MM.1S (cell line): ENCODE measurements at regions not wholly inside any gene's neighbourhood (a gene's known extent, or its start where the extent isn't known, plus 50 kb on each side); places are given as distances from the start of the nearest gene placed in this dataset.

ENCODE experiments used
- DNase-seq: peaks from one replicate; pipeline ENCODE4 v3.0.0-alpha.2; 2015
- H2AFZ ChIP-seq: fragments of 300-600 bp; sonication (generic); 2 replicates; pipeline ENCODE4 v1.6.0; 2016; ENCODE audit warnings: antibody characterized with exemption, low read length
- H3F3A ChIP-seq: fragments of 300-600 bp; sonication (generic); 2 replicates; pipeline ENCODE4 v1.6.1; 2016; ENCODE audit warnings: mild to moderate bottlenecking, antibody characterized with exemption, low read length, moderate library complexity, mixed read lengths; ENCODE audit not compliant: insufficient read depth
- H3K27ac ChIP-seq: fragments of 300-600 bp; sonication (generic); 2 replicates; pipeline ENCODE4 v1.5.1; 2016; ENCODE audit warnings: mild to moderate bottlenecking, low read length
- H3K27me3 ChIP-seq: fragments of 300-600 bp; sonication (generic); replicated peaks from 2 replicates; pipeline ENCODE4 v1.6.0; 2016; ENCODE audit warnings: low read length; ENCODE audit not compliant: insufficient read depth
- H3K36me3 ChIP-seq: fragments of 300-600 bp; sonication (generic); replicated peaks from 2 replicates; pipeline ENCODE4 v1.6.1; 2016; ENCODE audit warnings: mild to moderate bottlenecking, low read length, mixed read lengths; ENCODE audit not compliant: insufficient read depth
- H3K4me1 ChIP-seq: fragments of 300-600 bp; sonication (generic); 2 replicates; pipeline ENCODE4 v1.6.1; 2016; ENCODE audit warnings: low read length, mixed read lengths
- H3K4me2 ChIP-seq: fragments of 300-600 bp; sonication (generic); 2 replicates; pipeline ENCODE4 v1.6.0; 2016; ENCODE audit warnings: low read depth, low read length
- H3K4me3 ChIP-seq: fragments of 300-600 bp; sonication (generic); 2 replicates; pipeline ENCODE4 v1.5.1; 2016; ENCODE audit warnings: low read length, mixed read lengths
- H3K79me2 ChIP-seq: fragments of 300-600 bp; sonication (generic); 2 replicates; pipeline ENCODE4 v1.6.1; 2016; ENCODE audit warnings: mixed run types, low read length, mixed read lengths
- H3K9ac ChIP-seq: fragments of 300-600 bp; sonication (generic); 2 replicates; pipeline ENCODE4 v1.6.1; 2016; ENCODE audit warnings: low read length, mixed read lengths
- H3K9me2 ChIP-seq: fragments of 300-600 bp; sonication (generic); replicated peaks from 2 replicates; pipeline ENCODE4 v1.6.1; 2016; ENCODE audit warnings: mild to moderate bottlenecking, low read length, mixed read lengths; ENCODE audit not compliant: insufficient read depth
- H3K9me3 ChIP-seq: fragments of 300-600 bp; sonication (generic); replicated peaks from 2 replicates; pipeline ENCODE4 v1.6.1; 2016; ENCODE audit warnings: mild to moderate bottlenecking, low read length, mixed read lengths; ENCODE audit not compliant: insufficient read depth
- H4K20me1 ChIP-seq: fragments of 300-600 bp; sonication (generic); 2 replicates; pipeline ENCODE4 v1.6.1; 2016; ENCODE audit warnings: mild to moderate bottlenecking, low read length, moderate library complexity, mixed read lengths; ENCODE audit not compliant: insufficient read depth
- EZH2 ChIP-seq: fragments of 300-600 bp; sonication (generic); optimal IDR thresholded peaks from 2 replicates; pipeline ENCODE3; 2017; ENCODE audit warnings: low read depth, mild to moderate bottlenecking, antibody characterized with exemption, low read length, mixed read lengths
- EZH2phosphoT487 ChIP-seq: fragments of 300-600 bp; sonication (generic); IDR thresholded peaks from 2 replicates; pipeline ENCODE4 v1.6.1; 2018; ENCODE audit warnings: antibody characterized with exemption, low read length
- TF ChIP-seq, protein P1 (sequence below): fragments of 300-600 bp; sonication (generic); IDR thresholded peaks from 2 replicates; pipeline ENCODE4 v1.5.1; 2016; ENCODE audit warnings: antibody characterized with exemption, low read length, mixed read lengths

DNA sequence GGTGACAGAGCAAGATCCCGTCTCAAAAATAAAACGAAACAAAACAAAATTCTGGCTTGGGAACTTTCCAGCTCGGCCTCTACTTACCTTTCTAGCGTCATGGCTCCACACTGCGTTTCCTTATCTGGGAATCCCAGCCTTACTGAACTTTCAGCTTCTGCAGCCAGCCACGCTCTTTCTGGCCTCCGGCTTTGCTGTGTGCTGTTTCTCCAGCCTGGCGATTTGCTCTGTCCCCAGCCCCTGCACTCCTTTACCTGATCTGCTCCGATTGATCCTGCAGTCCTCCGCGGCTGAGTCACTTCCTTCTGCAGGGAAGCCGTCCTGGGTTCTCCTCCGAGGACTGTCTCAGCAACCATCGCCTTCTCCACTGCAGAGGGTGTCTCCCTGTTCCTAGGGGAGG lies 71.0 kb upstream of the FAM171A1 start:
- Histone ChIP-seq H3K9ac (no peak overlapping the region), H4K20me1 (no peaks in the 10 kb centered on the region), H3K27ac (no peak overlapping the region)

DNA sequence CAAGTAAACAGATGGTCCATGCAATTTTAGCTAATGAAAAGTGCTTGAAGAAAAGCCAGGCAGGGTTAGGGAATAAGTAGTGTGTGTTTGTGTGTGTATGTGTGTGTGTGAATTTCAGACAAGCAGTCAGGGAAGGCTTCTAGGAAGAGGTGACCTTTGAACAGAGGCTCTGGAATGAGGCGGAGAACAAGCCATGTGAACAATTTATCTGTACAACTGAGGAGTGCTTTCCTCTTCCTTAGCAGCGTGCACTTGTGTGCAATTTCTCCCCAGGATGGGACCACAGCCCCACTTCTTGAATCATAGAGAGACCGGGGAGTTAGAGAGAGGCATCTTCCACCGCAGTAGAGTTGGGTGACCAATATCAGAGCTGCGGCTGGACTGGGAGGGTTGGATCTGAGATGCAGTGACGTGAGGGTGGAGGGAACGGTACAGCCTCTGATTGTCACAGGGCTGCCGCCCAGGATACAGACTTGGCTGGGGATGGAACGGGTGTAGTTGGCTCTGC lies 69.2 kb upstream of the FAM171A1 start:
- TF ChIP-seq EZH2phosphoT487 (no peak), EZH2 (no peak)
- TF ChIP-seq, protein P1, sequence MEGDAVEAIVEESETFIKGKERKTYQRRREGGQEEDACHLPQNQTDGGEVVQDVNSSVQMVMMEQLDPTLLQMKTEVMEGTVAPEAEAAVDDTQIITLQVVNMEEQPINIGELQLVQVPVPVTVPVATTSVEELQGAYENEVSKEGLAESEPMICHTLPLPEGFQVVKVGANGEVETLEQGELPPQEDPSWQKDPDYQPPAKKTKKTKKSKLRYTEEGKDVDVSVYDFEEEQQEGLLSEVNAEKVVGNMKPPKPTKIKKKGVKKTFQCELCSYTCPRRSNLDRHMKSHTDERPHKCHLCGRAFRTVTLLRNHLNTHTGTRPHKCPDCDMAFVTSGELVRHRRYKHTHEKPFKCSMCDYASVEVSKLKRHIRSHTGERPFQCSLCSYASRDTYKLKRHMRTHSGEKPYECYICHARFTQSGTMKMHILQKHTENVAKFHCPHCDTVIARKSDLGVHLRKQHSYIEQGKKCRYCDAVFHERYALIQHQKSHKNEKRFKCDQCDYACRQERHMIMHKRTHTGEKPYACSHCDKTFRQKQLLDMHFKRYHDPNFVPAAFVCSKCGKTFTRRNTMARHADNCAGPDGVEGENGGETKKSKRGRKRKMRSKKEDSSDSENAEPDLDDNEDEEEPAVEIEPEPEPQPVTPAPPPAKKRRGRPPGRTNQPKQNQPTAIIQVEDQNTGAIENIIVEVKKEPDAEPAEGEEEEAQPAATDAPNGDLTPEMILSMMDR, result no peak
- Histone ChIP-seq H3K9ac (no peak overlapping the region), H3K27me3 (no peaks in the 10 kb centered on the region), H3F3A (no peaks in the 10 kb centered on the region), H3K27ac (no peak overlapping the region), H3K79me2 (no peaks in the 10 kb centered on the region), H3K9me2 (no peaks in the 10 kb centered on the region), H2AFZ (no peak overlapping the region), H3K4me2 (no peak overlapping the region), H4K20me1 (no peaks in the 10 kb centered on the region), H3K36me3 (no peaks in the 10 kb centered on the region), H3K4me1 (no peaks in the 10 kb centered on the region), H3K4me3 (no peak overlapping the region), H3K9me3 (no peaks in the 10 kb centered on the region)
- DNase-seq, result no peak

More for the DNA sequence above, 71.0 kb upstream of the FAM171A1 start:
- Histone ChIP-seq H3K4me1 (no peaks in the 10 kb centered on the region), H3F3A (no peaks in the 10 kb centered on the region), H2AFZ (no peak overlapping the region), H3K79me2 (no peaks in the 10 kb centered on the region), H3K4me3 (no peak overlapping the region), H3K36me3 (no peaks in the 10 kb centered on the region), H3K27me3 (no peaks in the 10 kb centered on the region), H3K4me2 (no peak overlapping the region), H3K9me3 (no peaks in the 10 kb centered on the region), H3K9me2 (no peaks in the 10 kb centered on the region)
- no peak for DNase-seq
- TF ChIP-seq EZH2phosphoT487 (no peak), EZH2 (no peak)
- TF ChIP-seq, protein P1, result no peak

DNA sequence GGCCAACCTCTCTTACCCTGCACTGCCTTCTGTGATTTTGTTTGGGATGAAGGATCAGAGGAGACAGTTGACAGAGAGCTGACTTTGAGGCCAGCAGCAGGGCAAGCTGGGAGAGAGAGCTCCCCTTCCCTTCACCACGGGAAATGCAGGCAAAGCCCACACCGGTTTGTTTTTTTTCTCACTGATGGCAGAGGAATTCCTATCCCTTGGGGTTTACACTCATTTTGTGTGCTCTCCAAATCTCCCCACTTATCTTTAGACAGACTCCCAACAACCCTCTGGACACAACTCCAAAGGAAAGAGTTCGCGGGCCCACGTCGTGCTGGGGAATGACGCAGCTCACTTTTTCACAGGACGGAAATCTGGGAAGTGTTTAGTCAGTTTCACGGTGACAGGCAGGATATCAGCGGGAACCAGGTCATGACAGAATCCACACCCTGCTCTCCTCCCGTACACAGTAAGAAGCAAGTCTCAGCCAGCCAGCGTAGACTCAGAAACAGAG lies 68.3 kb upstream of the FAM171A1 start:
- DNase-seq, result no peak
- Histone ChIP-seq H3K4me2 (no peak overlapping the region), H3F3A (no peaks in the 10 kb centered on the region), H2AFZ (no peak overlapping the region), H3K27ac (no peak overlapping the region), H3K79me2 (no peaks in the 10 kb centered on the region), H3K9ac (no peak overlapping the region), H3K9me2 (no peaks in the 10 kb centered on the region), H3K36me3 (no peaks in the 10 kb centered on the region), H3K4me1 (no peaks in the 10 kb centered on the region), H3K27me3 (no peaks in the 10 kb centered on the region), H3K9me3 (no peaks in the 10 kb centered on the region), H4K20me1 (no peaks in the 10 kb centered on the region), H3K4me3 (no peak overlapping the region)
- TF ChIP-seq EZH2phosphoT487 (no peak), EZH2 (no peak)
- TF ChIP-seq, protein P1, result no peak
